SHP77 (cell line): ENCODE measurements at regions not wholly inside any gene's neighbourhood (a gene's known extent, or its start where the extent isn't known, plus 50 kb on each side); places are given as distances from the start of the nearest gene placed in this dataset.
"Not testable (repeated sequence)": the region's sequence is repeated elsewhere in the genome, so short reads cannot be mapped to it uniquely, and the experiment has no call there.

ENCODE experiments used
- DNase-seq, 2 experiments: peaks; one replicate each; lab custom pipeline; 2025; lab: John Stamatoyannopoulos, UW

GRCh38 chr7:3162798-3163197 is 119.1 kb upstream of the CARD11 start:
- DNase-seq: not testable (repeated sequence)

GRCh38 chr7:3164380-3164792 is 120.7 kb upstream of the CARD11 start:
- DNase-seq: no peak

GRCh38 chr7:3165681-3166580 is 122.3 kb upstream of the CARD11 start:
- DNase-seq: no peak

- no peak for DNase-seq
Observed at GRCh38 chr7:3167551-3167950, 123.9 kb upstream of the CARD11 start.

GRCh38 chr7:3168370-3168769 is 124.7 kb upstream of the CARD11 start:
- no peak for DNase-seq

- DNase-seq: no peak
Observed at GRCh38 chr7:3168869-3169268, 125.2 kb upstream of the CARD11 start.

GRCh38 chr7:3172768-3173280 is 128.2 kb upstream of the SDK1 start:
- DNase-seq: no peak

- peak in 1 of 2 experiments; percentile 40 for DNase-seq
Observed at GRCh38 chr7:3174515-3175284, 126.4 kb upstream of the SDK1 start.

- no peak for DNase-seq
Observed at GRCh38 chr7:3175285-3175902, 125.7 kb upstream of the SDK1 start.

GRCh38 chr7:3176112-3177000 is 124.7 kb upstream of the SDK1 start:
- DNase-seq: no peak

GRCh38 chr7:3177271-3177670 is 123.8 kb upstream of the SDK1 start:
- DNase-seq: no peak

GRCh38 chr7:3179456-3179855 is 121.6 kb upstream of the SDK1 start:
- DNase-seq: no peak

- no peak for DNase-seq
Observed at GRCh38 chr7:3180604-3181003, 120.4 kb upstream of the SDK1 start.

GRCh38 chr7:3182055-3182454 is 119.0 kb upstream of the SDK1 start:
- not testable (repeated sequence) for DNase-seq

- DNase-seq: no peak
Observed at GRCh38 chr7:3187444-3188040, 113.5 kb upstream of the SDK1 start.

GRCh38 chr7:3188946-3189345 is 112.1 kb upstream of the SDK1 start:
- peak; percentile 54 to 59 for DNase-seq

- no peak for DNase-seq
Observed at GRCh38 chr7:3191548-3191947, 109.5 kb upstream of the SDK1 start.

GRCh38 chr7:3192669-3193068 is 108.4 kb upstream of the SDK1 start:
- DNase-seq: no peak

GRCh38 chr7:3193379-3194120 is 107.5 kb upstream of the SDK1 start:
- DNase-seq: no peak

GRCh38 chr7:3194501-3195141 is 106.4 kb upstream of the SDK1 start:
- no peak for DNase-seq
